ENCODE measurements at regions not wholly inside any gene's neighbourhood (a gene's known extent, or its start where the extent isn't known, plus 50 kb on each side); places are given as distances from the start of the nearest gene placed in this dataset.

DNA sequence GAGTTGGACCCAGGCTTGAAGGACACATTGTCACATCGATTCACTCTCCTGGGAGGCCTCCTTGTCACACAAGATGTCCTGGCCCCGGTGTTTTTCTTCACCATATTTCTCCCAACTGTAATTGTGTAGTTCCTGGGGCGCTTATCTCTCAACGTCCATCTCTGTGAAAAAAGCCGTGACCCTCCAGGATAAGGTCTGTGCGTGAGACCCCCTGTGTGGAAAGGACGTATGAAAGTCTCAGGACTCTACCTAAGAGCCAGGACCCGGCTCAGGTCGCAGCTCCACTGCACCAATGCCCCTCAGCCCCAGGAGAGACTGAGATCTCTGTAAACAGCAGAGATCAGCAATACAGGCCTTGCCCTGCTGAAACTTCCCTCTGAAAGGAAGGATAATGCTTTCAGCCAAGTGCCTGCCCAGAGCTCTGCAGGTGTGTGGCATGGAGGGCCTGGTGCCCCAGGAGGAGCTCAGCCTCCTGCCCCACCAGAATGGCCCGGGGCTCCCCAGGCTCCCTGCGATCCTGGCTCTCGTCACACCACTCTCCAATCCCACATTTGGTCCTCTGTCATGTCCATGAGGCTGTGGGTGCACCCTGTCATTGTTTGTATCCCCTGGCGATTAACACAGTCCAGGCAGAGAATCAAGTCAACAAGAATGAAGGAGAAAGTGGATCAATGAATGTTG lies 119.2 kb upstream of the TMEM45B start:
- ChIA-PET POLR2A (no interaction called here), CTCF (interaction anchor here (1.1 to 1.9 kb wide), 2 partner anchors 8 to 365 kb away, joined by 3 to 4 read pairs; no protein-coding TSS in a partner anchor)
- H2AFZ ChIP-seq (ENCODE audit: insufficient read depth, low read depth, low read length, poor library complexity, severe bottlenecking) = peak overlapping the region; percentile 87
- Mint-ChIP-seq H3K27ac (no peak overlapping the region), H3K27me3 (peaks cover 30% of the 10 kb centered on the region), H3K9me3 (ENCODE audit: insufficient read depth) (no peaks in the 10 kb centered on the region), H3K4me3 (peak overlapping the region; percentile 26), H3K4me1 (peaks cover 4% of the 10 kb centered on the region)
- H3K27ac ChIP-seq (ENCODE audit: low read length in 2 of 2) = no peak overlapping the region
- DNase-seq (no peak), ATAC-seq (ENCODE audit: low read depth) (no peak)
- no peak overlapping the region for H3K4me3 ChIP-seq (ENCODE audit: control extremely low read depth in 1 of 5, extremely low read depth in 1 of 5, insufficient read depth in 1 of 5, low read depth in 2 of 5, low read length in 4 of 5)
- peak overlapping the region; percentile 74 for H3K4me2 ChIP-seq (replicated peaks; ENCODE audit: low read depth, low read length, poor library complexity, severe bottlenecking)
- no peaks in the 10 kb centered on the region for H4K20me1 ChIP-seq (ENCODE audit: control insufficient read depth, insufficient read depth, low read length, poor library complexity, severe bottlenecking)
- H3K27me3 ChIP-seq (replicated peaks in 1 of 4; ENCODE audit: control extremely low read depth in 1 of 4, control insufficient read depth in 3 of 4, insufficient read depth in 4 of 4, low read length in 3 of 4) = peaks cover 0 to 3% (median 0%) of the 10 kb centered on the region in 4 experiments
- H3K36me3 ChIP-seq (replicated peaks in 1 of 2; ENCODE audit: control extremely low read depth in 1 of 2, control insufficient read depth in 1 of 2, extremely low read depth in 1 of 2, insufficient read depth in 2 of 2, low read length in 1 of 2) = no peaks in the 10 kb centered on the region
- H3K4me1 ChIP-seq (ENCODE audit: control insufficient read depth in 2 of 2, insufficient read depth in 2 of 2, low read length in 2 of 2) = peaks cover 5 to 10% of the 10 kb centered on the region in 2 donors
- no peak overlapping the region for H3K9ac ChIP-seq (ENCODE audit: low read length)
- intact Hi-C loops (cut with micrococcal nuclease) = loop anchor here (5.0 kb wide), 1 partner anchor 579 kb away; no protein-coding TSS in a partner anchor
- H3K9me3 ChIP-seq (ENCODE audit: control extremely low read depth in 1 of 3, control insufficient read depth in 2 of 3, insufficient read depth in 1 of 3, low read length in 2 of 3) = no peaks in the 10 kb centered on the region
- no peak for TF ChIP-seq EZH2 (IDR thresholded peaks at IDR 0.05; ENCODE audit: borderline replicate concordance, insufficient read depth, low read depth, low read length, poor library complexity, severe bottlenecking)
- TF ChIP-seq, protein P1, sequence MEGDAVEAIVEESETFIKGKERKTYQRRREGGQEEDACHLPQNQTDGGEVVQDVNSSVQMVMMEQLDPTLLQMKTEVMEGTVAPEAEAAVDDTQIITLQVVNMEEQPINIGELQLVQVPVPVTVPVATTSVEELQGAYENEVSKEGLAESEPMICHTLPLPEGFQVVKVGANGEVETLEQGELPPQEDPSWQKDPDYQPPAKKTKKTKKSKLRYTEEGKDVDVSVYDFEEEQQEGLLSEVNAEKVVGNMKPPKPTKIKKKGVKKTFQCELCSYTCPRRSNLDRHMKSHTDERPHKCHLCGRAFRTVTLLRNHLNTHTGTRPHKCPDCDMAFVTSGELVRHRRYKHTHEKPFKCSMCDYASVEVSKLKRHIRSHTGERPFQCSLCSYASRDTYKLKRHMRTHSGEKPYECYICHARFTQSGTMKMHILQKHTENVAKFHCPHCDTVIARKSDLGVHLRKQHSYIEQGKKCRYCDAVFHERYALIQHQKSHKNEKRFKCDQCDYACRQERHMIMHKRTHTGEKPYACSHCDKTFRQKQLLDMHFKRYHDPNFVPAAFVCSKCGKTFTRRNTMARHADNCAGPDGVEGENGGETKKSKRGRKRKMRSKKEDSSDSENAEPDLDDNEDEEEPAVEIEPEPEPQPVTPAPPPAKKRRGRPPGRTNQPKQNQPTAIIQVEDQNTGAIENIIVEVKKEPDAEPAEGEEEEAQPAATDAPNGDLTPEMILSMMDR (IDR thresholded peaks at IDR 0.05) = no peak
- no peaks in the 10 kb centered on the region for H3K79me2 ChIP-seq (ENCODE audit: control insufficient read depth, insufficient read depth, low read length)
- WGBS (ENCODE audit: insufficient coverage) = 74% methylated on average over 8 of the region's 13 CpGs

DNA sequence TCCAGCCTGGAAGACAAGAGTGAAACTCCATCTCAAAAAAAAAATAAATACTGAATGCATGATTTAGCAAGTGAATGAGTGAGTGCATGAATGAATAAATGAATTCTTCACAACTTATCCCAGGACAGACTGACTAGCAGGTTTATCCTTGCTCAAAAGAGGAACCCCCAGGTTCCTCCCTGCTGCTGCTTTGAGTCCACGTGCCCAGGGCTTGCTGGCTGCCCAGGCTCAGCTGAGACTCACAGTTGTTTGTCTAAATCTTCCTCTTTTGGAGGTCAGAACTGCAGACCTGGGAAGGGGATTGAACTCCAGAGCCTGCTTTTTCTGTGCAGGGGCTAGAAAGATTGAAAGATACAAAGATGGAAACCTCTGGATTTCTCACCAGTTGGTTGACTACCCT lies 117.4 kb upstream of the TMEM45B start:
- no peaks in the 10 kb centered on the region for H3K9me3 Mint-ChIP-seq (ENCODE audit: insufficient read depth)
- Histone ChIP-seq H3K27me3 (replicated peaks in 1 of 4; ENCODE audit: control extremely low read depth in 1 of 4, control insufficient read depth in 3 of 4, insufficient read depth in 4 of 4, low read length in 3 of 4) (peaks cover 0 to 3% (median 0%) of the 10 kb centered on the region in 4 experiments), H3K9ac (ENCODE audit: low read length) (no peak overlapping the region), H3K4me1 (ENCODE audit: control insufficient read depth in 2 of 2, insufficient read depth in 2 of 2, low read length in 2 of 2) (peaks cover 5 to 10% of the 10 kb centered on the region in 2 donors), H3K27ac (ENCODE audit: low read length in 2 of 2) (no peak overlapping the region), H2AFZ (ENCODE audit: insufficient read depth, low read depth, low read length, poor library complexity, severe bottlenecking) (no peak overlapping the region), H3K36me3 (replicated peaks in 1 of 2; ENCODE audit: control extremely low read depth in 1 of 2, control insufficient read depth in 1 of 2, extremely low read depth in 1 of 2, insufficient read depth in 2 of 2, low read length in 1 of 2) (no peaks in the 10 kb centered on the region), H3K4me2 (replicated peaks; ENCODE audit: low read depth, low read length, poor library complexity, severe bottlenecking) (no peak overlapping the region), H3K79me2 (ENCODE audit: control insufficient read depth, insufficient read depth, low read length) (no peaks in the 10 kb centered on the region), H4K20me1 (ENCODE audit: control insufficient read depth, insufficient read depth, low read length, poor library complexity, severe bottlenecking) (no peaks in the 10 kb centered on the region), H3K9me3 (ENCODE audit: control extremely low read depth in 1 of 3, control insufficient read depth in 2 of 3, insufficient read depth in 1 of 3, low read length in 2 of 3) (no peaks in the 10 kb centered on the region), H3K4me3 (ENCODE audit: control extremely low read depth in 1 of 5, extremely low read depth in 1 of 5, insufficient read depth in 1 of 5, low read depth in 2 of 5, low read length in 4 of 5) (no peak overlapping the region)
- DNase-seq (no peak), ATAC-seq (ENCODE audit: low read depth) (no peak)
- TF ChIP-seq, protein P1 (IDR thresholded peaks at IDR 0.05) = no peak
- no peak for TF ChIP-seq EZH2 (IDR thresholded peaks at IDR 0.05; ENCODE audit: borderline replicate concordance, insufficient read depth, low read depth, low read length, poor library complexity, severe bottlenecking)
- peaks cover 4% of the 10 kb centered on the region for H3K4me1 Mint-ChIP-seq
- WGBS (ENCODE audit: insufficient coverage) = no CpG with 5 or more reads among the region's 1 CpG
- peaks cover 30% of the 10 kb centered on the region for H3K27me3 Mint-ChIP-seq
- intact Hi-C loops (cut with micrococcal nuclease) = loop anchor here (5.0 kb wide), 1 partner anchor 581 kb away; no protein-coding TSS in a partner anchor
- H3K27ac Mint-ChIP-seq = no peak overlapping the region
- POLR2A ChIA-PET = no interaction called here
- CTCF ChIA-PET = no interaction called here
- H3K4me3 Mint-ChIP-seq = no peak overlapping the region

Data from B cell (primary cell).